ENCODE measurements at regions not wholly inside any gene's neighbourhood (a gene's known extent, or its start where the extent isn't known, plus 50 kb on each side); places are given as distances from the start of the nearest gene placed in this dataset.
"Not testable (repeated sequence)": the region's sequence is repeated elsewhere in the genome, so short reads cannot be mapped to it uniquely, and the experiment has no call there.

GRCh38 chr1:120274438-120274837 lies 98.1 kb upstream of the SEC22B start:
- H3K36me3 ChIP-seq (ENCODE audit: insufficient read depth, low read depth, low read length); H3K27ac ChIP-seq (ENCODE audit: low read length); H3K9me3 ChIP-seq (ENCODE audit: insufficient read depth, low read depth, low read length); H3K4me3 ChIP-seq (ENCODE audit: low read length); H3K27me3 ChIP-seq (ENCODE audit: insufficient read depth, low read length); H3K4me1 ChIP-seq (ENCODE audit: insufficient read depth, low read length); H3K9ac ChIP-seq (ENCODE audit: low read depth, low read length): not testable (repeated sequence)

GRCh38 chr1:120273363-120273762 lies 97.0 kb upstream of the SEC22B start:
- H3K9me3 ChIP-seq (ENCODE audit: insufficient read depth, low read depth, low read length); H3K4me3 ChIP-seq (ENCODE audit: low read length); H3K9ac ChIP-seq (ENCODE audit: low read depth, low read length); H3K27me3 ChIP-seq (ENCODE audit: insufficient read depth, low read length); H3K27ac ChIP-seq (ENCODE audit: low read length); H3K4me1 ChIP-seq (ENCODE audit: insufficient read depth, low read length); H3K36me3 ChIP-seq (ENCODE audit: insufficient read depth, low read depth, low read length): not testable (repeated sequence)

DNA sequence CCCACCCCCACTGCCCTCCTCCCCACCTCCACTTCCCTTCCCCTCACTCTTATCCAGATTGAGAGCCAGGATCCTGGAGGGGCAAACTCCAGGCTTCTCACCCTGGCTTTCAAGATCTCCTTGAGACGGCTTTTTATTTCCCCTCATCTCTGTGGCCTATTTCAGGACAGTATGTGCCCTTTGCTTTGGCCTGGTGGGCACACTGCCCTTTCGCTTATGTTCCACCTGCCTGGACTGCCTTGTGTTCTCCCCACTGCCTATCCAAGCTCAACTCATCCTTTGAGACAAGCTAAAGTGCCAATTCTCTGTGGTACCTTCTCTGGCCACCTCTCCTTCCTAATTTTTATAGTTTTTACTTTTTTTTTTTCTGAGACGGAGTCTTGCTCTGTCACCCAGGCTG lies 95.9 kb upstream of the SEC22B start:
- not testable (repeated sequence) for H3K9ac ChIP-seq (ENCODE audit: low read depth, low read length); H3K4me3 ChIP-seq (ENCODE audit: low read length)

DNA sequence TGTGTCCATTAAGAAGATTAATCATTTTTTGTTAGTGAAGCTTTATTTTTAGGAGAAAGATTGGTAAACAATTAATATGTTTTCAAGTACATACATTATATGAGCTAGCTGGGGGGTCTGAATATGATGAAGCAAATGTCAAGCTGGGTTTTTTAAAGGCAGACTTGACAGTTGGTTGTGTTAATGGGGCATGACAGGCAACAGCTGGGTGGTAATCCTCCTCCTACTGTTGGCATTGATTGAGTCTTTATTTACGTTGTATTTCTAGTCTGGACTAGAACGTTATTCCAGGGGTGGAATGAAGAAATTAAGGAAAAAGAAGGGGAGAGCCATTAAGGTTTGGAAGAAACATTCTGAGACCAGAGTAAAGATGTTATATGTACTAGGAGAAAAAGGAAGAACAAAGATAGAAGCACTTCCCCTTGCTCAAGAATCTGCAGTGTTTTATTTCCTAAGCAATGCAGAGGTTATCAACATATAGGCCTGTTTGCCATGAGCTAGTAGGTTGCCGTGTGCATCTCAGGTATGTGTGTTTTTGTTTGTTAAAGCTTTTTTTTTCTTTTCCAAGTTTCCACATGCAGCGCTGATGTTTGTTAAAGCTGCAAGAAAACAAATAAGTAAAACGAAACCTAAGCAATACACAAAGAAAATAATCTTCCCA lies 95.4 kb upstream of the SEC22B start:
- not testable (repeated sequence) for H3K27me3 ChIP-seq (ENCODE audit: insufficient read depth, low read length); H3K9me3 ChIP-seq (ENCODE audit: insufficient read depth, low read depth, low read length); H3K27ac ChIP-seq (ENCODE audit: low read length); H3K9ac ChIP-seq (ENCODE audit: low read depth, low read length); H3K4me3 ChIP-seq (ENCODE audit: low read length); H3K36me3 ChIP-seq (ENCODE audit: insufficient read depth, low read depth, low read length); H3K4me1 ChIP-seq (ENCODE audit: insufficient read depth, low read length)

More for the DNA sequence above, 95.9 kb upstream of the SEC22B start:
- not testable (repeated sequence) for H3K27me3 ChIP-seq (ENCODE audit: insufficient read depth, low read length); H3K9me3 ChIP-seq (ENCODE audit: insufficient read depth, low read depth, low read length); H3K4me1 ChIP-seq (ENCODE audit: insufficient read depth, low read length); H3K36me3 ChIP-seq (ENCODE audit: insufficient read depth, low read depth, low read length); H3K27ac ChIP-seq (ENCODE audit: low read length)

GRCh38 chr1:120267894-120268551 lies 91.7 kb upstream of the SEC22B start:
- H3K9ac ChIP-seq (ENCODE audit: low read depth, low read length); H3K4me1 ChIP-seq (ENCODE audit: insufficient read depth, low read length); H3K27ac ChIP-seq (ENCODE audit: low read length); H3K4me3 ChIP-seq (ENCODE audit: low read length); H3K36me3 ChIP-seq (ENCODE audit: insufficient read depth, low read depth, low read length); H3K27me3 ChIP-seq (ENCODE audit: insufficient read depth, low read length); H3K9me3 ChIP-seq (ENCODE audit: insufficient read depth, low read depth, low read length): not testable (repeated sequence)

DNA sequence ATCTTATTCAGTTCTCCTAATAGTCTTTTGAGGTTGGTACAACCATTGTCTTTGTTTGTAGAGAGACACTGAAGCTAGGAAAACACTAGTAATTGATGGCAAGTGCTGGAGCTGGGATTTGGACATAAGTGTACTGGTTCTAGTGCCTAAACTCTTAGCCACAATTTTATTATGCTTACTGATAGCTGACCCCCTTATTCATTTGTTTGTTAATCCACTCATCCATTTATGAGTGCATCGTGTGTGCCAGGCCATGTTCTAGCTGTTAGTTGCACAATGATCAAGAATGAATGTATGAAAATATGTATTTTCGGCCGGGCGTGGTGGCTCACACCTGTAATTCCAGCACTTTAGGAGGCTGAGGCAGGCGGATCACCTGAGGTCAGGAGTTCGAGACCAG lies 88.2 kb upstream of the SEC22B start:
- H3K27me3 ChIP-seq (ENCODE audit: insufficient read depth, low read length); H3K4me3 ChIP-seq (ENCODE audit: low read length); H3K9me3 ChIP-seq (ENCODE audit: insufficient read depth, low read depth, low read length); H3K9ac ChIP-seq (ENCODE audit: low read depth, low read length); H3K4me1 ChIP-seq (ENCODE audit: insufficient read depth, low read length); H3K27ac ChIP-seq (ENCODE audit: low read length); H3K36me3 ChIP-seq (ENCODE audit: insufficient read depth, low read depth, low read length): not testable (repeated sequence)

GRCh38 chr1:120262791-120263751 lies 86.8 kb upstream of the SEC22B start:
- H3K9ac ChIP-seq (ENCODE audit: low read depth, low read length); H3K9me3 ChIP-seq (ENCODE audit: insufficient read depth, low read depth, low read length); H3K27ac ChIP-seq (ENCODE audit: low read length); H3K4me1 ChIP-seq (ENCODE audit: insufficient read depth, low read length); H3K4me3 ChIP-seq (ENCODE audit: low read length); H3K27me3 ChIP-seq (ENCODE audit: insufficient read depth, low read length); H3K36me3 ChIP-seq (ENCODE audit: insufficient read depth, low read depth, low read length): not testable (repeated sequence)

DNA sequence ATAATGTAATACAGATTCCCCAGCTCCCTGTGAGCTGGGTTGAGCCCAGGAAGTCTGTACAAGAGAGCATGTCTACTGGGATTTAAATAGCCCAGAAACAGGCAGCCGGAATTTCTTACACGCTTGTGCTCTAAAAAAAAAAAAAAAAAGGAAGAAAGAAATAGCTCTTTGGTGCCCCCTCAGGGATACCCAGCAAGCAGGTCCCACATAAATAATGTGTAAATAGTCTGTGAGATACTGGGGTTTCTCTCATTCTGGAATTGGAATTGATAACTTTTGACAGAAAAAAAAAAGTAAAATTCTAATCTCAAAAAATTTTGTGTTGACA lies 81.4 kb upstream of the SEC22B start:
- not testable (repeated sequence) for H3K27ac ChIP-seq (ENCODE audit: low read length); H3K27me3 ChIP-seq (ENCODE audit: insufficient read depth, low read length); H3K9me3 ChIP-seq (ENCODE audit: insufficient read depth, low read depth, low read length); H3K36me3 ChIP-seq (ENCODE audit: insufficient read depth, low read depth, low read length); H3K9ac ChIP-seq (ENCODE audit: low read depth, low read length); H3K4me3 ChIP-seq (ENCODE audit: low read length); H3K4me1 ChIP-seq (ENCODE audit: insufficient read depth, low read length)

DNA sequence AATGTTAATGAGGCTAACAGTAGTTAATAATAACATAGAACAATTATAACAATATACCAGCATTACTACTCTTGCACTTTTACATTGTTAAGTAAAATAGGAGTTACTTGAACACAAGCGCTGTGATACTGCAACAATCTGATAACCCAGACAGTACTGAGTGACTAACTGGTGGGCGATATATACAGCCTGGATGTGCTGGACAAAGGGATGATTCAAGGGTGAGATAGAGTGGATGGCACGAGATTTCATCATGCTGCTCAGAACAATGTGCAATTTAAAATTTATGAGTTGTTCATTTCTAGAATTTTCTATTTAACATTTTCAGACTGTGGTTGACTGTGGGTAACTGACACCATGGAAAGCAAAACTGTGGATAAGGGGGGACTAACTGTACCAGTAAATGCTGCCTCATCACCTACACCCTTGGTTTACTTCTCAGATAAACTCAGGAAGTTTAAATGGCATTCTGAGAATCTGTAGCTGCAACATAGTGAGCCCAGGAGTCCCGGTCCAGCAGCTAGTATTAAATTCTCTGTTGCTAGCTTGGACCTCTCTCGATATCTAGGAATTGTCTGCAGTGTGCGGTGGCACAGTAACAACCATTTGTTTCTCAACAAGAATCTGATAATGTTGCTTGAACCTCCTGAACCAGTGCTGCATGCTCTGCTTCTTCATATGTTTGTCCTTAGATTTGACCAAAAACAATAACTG lies 80.9 kb upstream of the SEC22B start:
- H3K27ac ChIP-seq (ENCODE audit: low read length); H3K4me1 ChIP-seq (ENCODE audit: insufficient read depth, low read length); H3K27me3 ChIP-seq (ENCODE audit: insufficient read depth, low read length); H3K9me3 ChIP-seq (ENCODE audit: insufficient read depth, low read depth, low read length); H3K4me3 ChIP-seq (ENCODE audit: low read length); H3K36me3 ChIP-seq (ENCODE audit: insufficient read depth, low read depth, low read length); H3K9ac ChIP-seq (ENCODE audit: low read depth, low read length): not testable (repeated sequence)

- not testable (repeated sequence) for H3K27me3 ChIP-seq (ENCODE audit: insufficient read depth, low read length)
Measured at GRCh38 chr1:120250756-120251155, 74.4 kb upstream of the SEC22B start.

GRCh38 chr1:120248726-120249427 lies 72.6 kb upstream of the SEC22B start:
- H3K4me3 ChIP-seq (ENCODE audit: low read length); H3K27me3 ChIP-seq (ENCODE audit: insufficient read depth, low read length); H3K9me3 ChIP-seq (ENCODE audit: insufficient read depth, low read depth, low read length): not testable (repeated sequence)

More at GRCh38 chr1:120250756-120251155, 74.4 kb upstream of the SEC22B start:
- not testable (repeated sequence) for H3K27ac ChIP-seq (ENCODE audit: low read length); H3K9ac ChIP-seq (ENCODE audit: low read depth, low read length); H3K4me3 ChIP-seq (ENCODE audit: low read length); H3K4me1 ChIP-seq (ENCODE audit: insufficient read depth, low read length); H3K9me3 ChIP-seq (ENCODE audit: insufficient read depth, low read depth, low read length); H3K36me3 ChIP-seq (ENCODE audit: insufficient read depth, low read depth, low read length)

More at GRCh38 chr1:120248726-120249427, 72.6 kb upstream of the SEC22B start:
- not testable (repeated sequence) for H3K36me3 ChIP-seq (ENCODE audit: insufficient read depth, low read depth, low read length); H3K27ac ChIP-seq (ENCODE audit: low read length); H3K9ac ChIP-seq (ENCODE audit: low read depth, low read length); H3K4me1 ChIP-seq (ENCODE audit: insufficient read depth, low read length)
